ENCODE measurements at regions not wholly inside any gene's neighbourhood (a gene's known extent, or its start where the extent isn't known, plus 50 kb on each side); places are given as distances from the start of the nearest gene placed in this dataset.

DNA sequence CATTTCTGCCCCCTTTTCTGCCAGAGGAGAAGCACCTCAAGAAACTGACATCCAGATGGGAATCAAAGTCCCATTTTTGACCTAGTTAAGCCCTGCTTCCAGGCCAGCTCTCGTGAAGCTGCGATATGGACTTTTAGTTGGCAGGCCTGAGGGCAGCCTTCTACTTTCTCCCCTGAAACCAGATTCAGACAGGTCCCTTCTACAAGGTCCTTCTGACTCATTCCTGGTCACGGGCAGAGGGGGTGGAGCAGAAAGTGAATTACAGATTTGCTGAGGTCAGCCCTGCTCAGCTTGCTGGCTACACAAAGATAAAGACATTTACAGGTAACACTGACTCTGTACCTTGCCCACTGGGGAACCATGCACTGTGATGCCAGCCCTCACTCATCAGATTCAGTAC lies 52.8 kb upstream of the TUT7 start:
- H3K27me3 ChIP-seq (ENCODE audit: insufficient read depth, low read length), result peaks cover 86% of the 10 kb centered on the region
- no peaks in the 10 kb centered on the region for H3K36me3 ChIP-seq (ENCODE audit: insufficient read depth, low read depth, low read length)
- H3K4me1 ChIP-seq (ENCODE audit: insufficient read depth, low read length), result peaks cover 12% of the 10 kb centered on the region
- no peak overlapping the region for H3K27ac ChIP-seq (ENCODE audit: low read length)
- H3K4me3 ChIP-seq (ENCODE audit: low read length), result no peak overlapping the region
- H3K9ac ChIP-seq (ENCODE audit: low read depth, low read length), result no peak overlapping the region
- no peaks in the 10 kb centered on the region for H3K9me3 ChIP-seq (ENCODE audit: insufficient read depth, low read depth, low read length)

GRCh38 chr9:86406366-86406765 lies 52.2 kb upstream of the TUT7 start:
- Histone ChIP-seq H3K36me3 (ENCODE audit: insufficient read depth, low read depth, low read length) (no peaks in the 10 kb centered on the region), H3K27me3 (ENCODE audit: insufficient read depth, low read length) (peaks cover 79% of the 10 kb centered on the region), H3K9me3 (ENCODE audit: insufficient read depth, low read depth, low read length) (no peaks in the 10 kb centered on the region), H3K4me1 (ENCODE audit: insufficient read depth, low read length) (peaks cover 12% of the 10 kb centered on the region), H3K4me3 (ENCODE audit: low read length) (no peak overlapping the region), H3K27ac (ENCODE audit: low read length) (no peak overlapping the region), H3K9ac (ENCODE audit: low read depth, low read length) (no peak overlapping the region)

DNA sequence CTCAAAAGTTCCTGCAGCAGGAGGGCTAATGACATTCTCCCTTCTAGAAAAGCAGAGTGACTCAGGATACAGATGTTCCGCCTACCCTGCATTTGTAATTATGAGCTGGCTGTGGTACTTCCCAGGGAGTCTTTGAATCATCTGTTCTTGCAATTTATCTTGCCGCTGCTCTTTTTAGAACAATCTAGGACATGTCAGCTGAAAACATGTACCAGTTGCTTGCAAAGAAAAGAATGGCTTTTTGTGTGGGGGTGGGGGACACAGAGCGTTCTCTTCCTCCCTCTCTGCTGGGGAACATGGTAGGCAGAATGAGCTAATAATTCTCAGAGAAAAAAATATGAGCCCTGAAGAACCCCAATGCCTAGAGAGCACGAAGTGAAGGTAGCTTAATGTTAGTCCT lies 51.7 kb upstream of the TUT7 start:
- peaks cover 12% of the 10 kb centered on the region for H3K4me1 ChIP-seq (ENCODE audit: insufficient read depth, low read length)
- no peaks in the 10 kb centered on the region for H3K9me3 ChIP-seq (ENCODE audit: insufficient read depth, low read depth, low read length)
- peaks cover 75% of the 10 kb centered on the region for H3K27me3 ChIP-seq (ENCODE audit: insufficient read depth, low read length)
- no peak overlapping the region for H3K27ac ChIP-seq (ENCODE audit: low read length)
- H3K9ac ChIP-seq (ENCODE audit: low read depth, low read length), result no peak overlapping the region
- H3K36me3 ChIP-seq (ENCODE audit: insufficient read depth, low read depth, low read length), result no peaks in the 10 kb centered on the region
- H3K4me3 ChIP-seq (ENCODE audit: low read length), result no peak overlapping the region

GRCh38 chr9:86405086-86405491 lies 50.9 kb upstream of the TUT7 start:
- no peak overlapping the region for H3K9ac ChIP-seq (ENCODE audit: low read depth, low read length)
- H3K36me3 ChIP-seq (ENCODE audit: insufficient read depth, low read depth, low read length), result no peaks in the 10 kb centered on the region
- no peaks in the 10 kb centered on the region for H3K9me3 ChIP-seq (ENCODE audit: insufficient read depth, low read depth, low read length)
- H3K27me3 ChIP-seq (ENCODE audit: insufficient read depth, low read length), result peaks cover 66% of the 10 kb centered on the region
- H3K4me1 ChIP-seq (ENCODE audit: insufficient read depth, low read length), result peaks cover 12% of the 10 kb centered on the region
- no peak overlapping the region for H3K4me3 ChIP-seq (ENCODE audit: low read length)
- H3K27ac ChIP-seq (ENCODE audit: low read length), result no peak overlapping the region

Data from iPS-20b (cell line).